ENCODE measurements at regions not wholly inside any gene's neighbourhood (a gene's known extent, or its start where the extent isn't known, plus 50 kb on each side); places are given as distances from the start of the nearest gene placed in this dataset.

- H3K36me3 Mint-ChIP-seq (ENCODE audit: unreplicated experiment): no peaks in the 10 kb centered on the region
Observed at GRCh38 chr11:26037716-26038115, 294.2 kb upstream of the ANO3 start.

GRCh38 chr11:26040339-26040738 is 291.6 kb upstream of the ANO3 start:
- Mint-ChIP-seq H3K4me3 (ENCODE audit: unreplicated experiment) (no peak overlapping the region), H3K9me3 (ENCODE audit: unreplicated experiment) (no peaks in the 10 kb centered on the region), H3K27me3 (ENCODE audit: unreplicated experiment) (no peaks in the 10 kb centered on the region), H3K27ac (ENCODE audit: unreplicated experiment) (no peak overlapping the region), H3K4me1 (ENCODE audit: low read depth, unreplicated experiment) (no peaks in the 10 kb centered on the region), H3K36me3 (ENCODE audit: unreplicated experiment) (no peaks in the 10 kb centered on the region)
- no peak for TF ChIP-seq CTCF (IDR thresholded peaks at IDR 0.05; ENCODE audit: partially characterized antibody, unreplicated experiment)
- DNase-seq: no peak

More at GRCh38 chr11:26037716-26038115, 294.2 kb upstream of the ANO3 start:
- H3K4me3 Mint-ChIP-seq (ENCODE audit: unreplicated experiment): no peak overlapping the region
- no peaks in the 10 kb centered on the region for H3K4me1 Mint-ChIP-seq (ENCODE audit: low read depth, unreplicated experiment)
- no peak for TF ChIP-seq CTCF (IDR thresholded peaks at IDR 0.05; ENCODE audit: partially characterized antibody, unreplicated experiment)
- no peaks in the 10 kb centered on the region for H3K9me3 Mint-ChIP-seq (ENCODE audit: unreplicated experiment)
- no peaks in the 10 kb centered on the region for H3K27me3 Mint-ChIP-seq (ENCODE audit: unreplicated experiment)
- no peak overlapping the region for H3K27ac Mint-ChIP-seq (ENCODE audit: unreplicated experiment)
- DNase-seq: no peak

GRCh38 chr11:26042113-26042512 is 289.8 kb upstream of the ANO3 start:
- no peaks in the 10 kb centered on the region for H3K36me3 Mint-ChIP-seq (ENCODE audit: unreplicated experiment)
- no peak overlapping the region for H3K4me3 Mint-ChIP-seq (ENCODE audit: unreplicated experiment)
- H3K9me3 Mint-ChIP-seq (ENCODE audit: unreplicated experiment): no peaks in the 10 kb centered on the region
- no peak overlapping the region for H3K27ac Mint-ChIP-seq (ENCODE audit: unreplicated experiment)
- no peak for DNase-seq
- no peaks in the 10 kb centered on the region for H3K27me3 Mint-ChIP-seq (ENCODE audit: unreplicated experiment)
- no peak for TF ChIP-seq CTCF (IDR thresholded peaks at IDR 0.05; ENCODE audit: partially characterized antibody, unreplicated experiment)
- no peaks in the 10 kb centered on the region for H3K4me1 Mint-ChIP-seq (ENCODE audit: low read depth, unreplicated experiment)

- no peaks in the 10 kb centered on the region for H3K27me3 Mint-ChIP-seq (ENCODE audit: unreplicated experiment)
Observed at GRCh38 chr11:26043665-26044064, 288.3 kb upstream of the ANO3 start.

GRCh38 chr11:26044389-26044788 is 287.5 kb upstream of the ANO3 start:
- no peaks in the 10 kb centered on the region for H3K36me3 Mint-ChIP-seq (ENCODE audit: unreplicated experiment)
- no peaks in the 10 kb centered on the region for H3K27me3 Mint-ChIP-seq (ENCODE audit: unreplicated experiment)
- no peaks in the 10 kb centered on the region for H3K4me1 Mint-ChIP-seq (ENCODE audit: low read depth, unreplicated experiment)
- DNase-seq: no peak
- no peak for TF ChIP-seq CTCF (IDR thresholded peaks at IDR 0.05; ENCODE audit: partially characterized antibody, unreplicated experiment)
- H3K4me3 Mint-ChIP-seq (ENCODE audit: unreplicated experiment): no peak overlapping the region
- no peak overlapping the region for H3K27ac Mint-ChIP-seq (ENCODE audit: unreplicated experiment)
- H3K9me3 Mint-ChIP-seq (ENCODE audit: unreplicated experiment): no peaks in the 10 kb centered on the region

More at GRCh38 chr11:26043665-26044064, 288.3 kb upstream of the ANO3 start:
- Mint-ChIP-seq H3K4me3 (ENCODE audit: unreplicated experiment) (no peak overlapping the region), H3K36me3 (ENCODE audit: unreplicated experiment) (no peaks in the 10 kb centered on the region), H3K9me3 (ENCODE audit: unreplicated experiment) (no peaks in the 10 kb centered on the region), H3K27ac (ENCODE audit: unreplicated experiment) (no peak overlapping the region), H3K4me1 (ENCODE audit: low read depth, unreplicated experiment) (no peaks in the 10 kb centered on the region)
- TF ChIP-seq CTCF (IDR thresholded peaks at IDR 0.05; ENCODE audit: partially characterized antibody, unreplicated experiment): no peak
- DNase-seq: no peak
